H9 (cell line): ENCODE measurements at regions not wholly inside any gene's neighbourhood (a gene's known extent, or its start where the extent isn't known, plus 50 kb on each side); places are given as distances from the start of the nearest gene placed in this dataset.

ENCODE experiments used
- DNase-seq: peaks from one replicate; pipeline ENCODE4 v3.0.0-alpha.2; 2017
- H2AFZ ChIP-seq: one replicate; pipeline ENCODE4 v1.6.1; 2013; ENCODE audit warnings: mild to moderate bottlenecking, low read length, control low read depth, moderate library complexity
- H2AK5ac ChIP-seq: 2 replicates; pipeline ENCODE4 v1.6.1; 2013; ENCODE audit warnings: low read length, control low read depth, mixed read lengths; ENCODE audit not compliant: insufficient read length
- H2BK120ac ChIP-seq: one replicate; pipeline ENCODE4 v1.6.1; 2013; ENCODE audit warnings: low read depth, mild to moderate bottlenecking, low read length, control low read depth, inconsistent platforms; ENCODE audit not compliant: poor library complexity, severe bottlenecking
- H2BK12ac ChIP-seq: 2 replicates; pipeline ENCODE4 v1.6.1; 2013; ENCODE audit warnings: low read length, control low read depth, mixed read lengths, low read depth; ENCODE audit not compliant: insufficient read length
- H2BK15ac ChIP-seq: 2 replicates; pipeline ENCODE4 v1.6.1; 2013; ENCODE audit warnings: low read depth, low read length, control low read depth
- H2BK20ac ChIP-seq: one replicate; pipeline ENCODE4 v1.6.1; 2013; ENCODE audit warnings: low read depth, mild to moderate bottlenecking, low read length, control low read depth, inconsistent platforms; ENCODE audit not compliant: poor library complexity, severe bottlenecking
- H2BK5ac ChIP-seq: 2 replicates; pipeline ENCODE4 v1.6.1; 2013; ENCODE audit warnings: low read length, control low read depth, mixed read lengths; ENCODE audit not compliant: insufficient read length
- H3K14ac ChIP-seq: 2 replicates; pipeline ENCODE4 v1.6.1; 2013; ENCODE audit warnings: low read length, control low read depth; ENCODE audit not compliant: insufficient read depth
- H3K18ac ChIP-seq: 2 replicates; pipeline ENCODE4 v1.6.1; 2013; ENCODE audit warnings: low read depth, mild to moderate bottlenecking, mixed read lengths, low read length, control low read depth; ENCODE audit not compliant: insufficient read length
- H3K23ac ChIP-seq: 2 replicates; pipeline ENCODE4 v1.6.1; 2013; ENCODE audit warnings: low read length, control low read depth, mixed read lengths, low read depth; ENCODE audit not compliant: insufficient read length
- H3K23me2 ChIP-seq: 2 replicates; pipeline ENCODE4 v1.6.1; 2013; ENCODE audit warnings: low read depth, mild to moderate bottlenecking, mixed read lengths, low read length, control low read depth; ENCODE audit not compliant: insufficient read length, poor library complexity, severe bottlenecking
- H3K27ac ChIP-seq: 2 replicates; pipeline ENCODE4 v1.5.1; 2013; ENCODE audit warnings: low read length, control low read depth, mixed read lengths, low read depth; ENCODE audit not compliant: insufficient read length
- H3K27me3 ChIP-seq: 2 replicates; pipeline ENCODE4 v1.6.1; 2013; ENCODE audit warnings: low read length, control low read depth, inconsistent platforms; ENCODE audit not compliant: insufficient read depth
- H3K4ac ChIP-seq: 2 replicates; pipeline ENCODE4 v1.6.1; 2013; ENCODE audit warnings: low read depth, mild to moderate bottlenecking, control low read depth, inconsistent platforms, low read length, moderate library complexity
- H3K4me1 ChIP-seq: 2 replicates; pipeline ENCODE4 v1.6.1; 2013; ENCODE audit warnings: low read length, control low read depth, inconsistent platforms; ENCODE audit not compliant: insufficient read depth
- H3K4me2 ChIP-seq: 2 replicates; pipeline ENCODE4 v1.6.1; 2013; ENCODE audit warnings: low read length, control low read depth, mixed read lengths; ENCODE audit not compliant: insufficient read length, insufficient read depth
- H3K56ac ChIP-seq: 2 replicates; pipeline ENCODE4 v1.6.1; 2013; ENCODE audit warnings: low read depth, mild to moderate bottlenecking, mixed read lengths, low read length, control low read depth; ENCODE audit not compliant: insufficient read length
- H3K79me1 ChIP-seq: 2 replicates; pipeline ENCODE4 v1.6.1; 2013; ENCODE audit warnings: low read depth, mild to moderate bottlenecking, moderate library complexity, low read length, control low read depth, inconsistent platforms; ENCODE audit not compliant: insufficient read depth, poor library complexity, severe bottlenecking
- H3K79me2 ChIP-seq: 2 replicates; pipeline ENCODE4 v1.6.1; 2013; ENCODE audit warnings: low read length, control low read depth, inconsistent platforms; ENCODE audit not compliant: insufficient read depth
- H3K9ac ChIP-seq: 2 replicates; pipeline ENCODE4 v1.6.1; 2013; ENCODE audit warnings: low read length, control low read depth, mixed read lengths; ENCODE audit not compliant: insufficient read length; ENCODE audit errors: extremely low read depth
- H3K9me3 ChIP-seq: one replicate; pipeline ENCODE4 v1.6.1; 2013; ENCODE audit warnings: low read depth, low read length, inconsistent platforms; ENCODE audit not compliant: control insufficient read depth
- H3T11ph ChIP-seq: one replicate; pipeline ENCODE4 v1.6.1; 2013; ENCODE audit warnings: mild to moderate bottlenecking, low read length, control low read depth, inconsistent platforms
- H4K20me1 ChIP-seq: one replicate; pipeline ENCODE4 v1.6.1; 2013; ENCODE audit not compliant: control insufficient read depth, insufficient read length, insufficient read depth
- H4K5ac ChIP-seq: 2 replicates; pipeline ENCODE4 v1.6.1; 2013; ENCODE audit warnings: low read depth, mild to moderate bottlenecking, mixed read lengths, low read length, control low read depth; ENCODE audit not compliant: insufficient read length
- H4K8ac ChIP-seq: replicated peaks from 2 replicates; pipeline ENCODE4 v1.6.1; 2013; ENCODE audit warnings: low read length, control low read depth, mixed read lengths, low read depth; ENCODE audit not compliant: insufficient read length
- H4K91ac ChIP-seq: 2 replicates; pipeline ENCODE4 v1.6.1; 2013; ENCODE audit warnings: low read depth, mild to moderate bottlenecking, moderate library complexity, mixed read lengths, low read length, control low read depth; ENCODE audit not compliant: insufficient read length
- H3K27ac Mint-ChIP-seq, 3 experiments: 2 replicates in 2 of 3; 3 replicates in 1 of 3; pipeline ENCODE4 v1.8.0; 2020 to 2021; ENCODE audit warnings: mixed read lengths in 3 of 3, mild to moderate bottlenecking in 1 of 3, moderate library complexity in 1 of 3
- H3K27me3 Mint-ChIP-seq: 2 replicates; pipeline ENCODE4 v1.8.0; 2021; ENCODE audit warnings: low read depth, mild to moderate bottlenecking, moderate library complexity, mixed read lengths
- H3K36me3 Mint-ChIP-seq, 3 experiments: 2 replicates in 2 of 3; 3 replicates in 1 of 3; pipeline ENCODE4 v1.8.0; 2020 to 2021; ENCODE audit warnings: low read depth in 3 of 3, mixed read lengths in 3 of 3; ENCODE audit not compliant: insufficient read depth in 1 of 3
- H3K4me1 Mint-ChIP-seq, 2 experiments: 2 replicates each; pipeline ENCODE4 v1.8.0; 2020; ENCODE audit warnings: mixed read lengths in 2 of 2
- H3K4me3 Mint-ChIP-seq, 2 experiments: 2 replicates in 1 of 2; 3 replicates in 1 of 2; pipeline ENCODE4 v1.8.0; 2020 to 2021; ENCODE audit warnings: mild to moderate bottlenecking in 2 of 2, mixed read lengths in 2 of 2, moderate library complexity in 1 of 2
- H3K9me3 Mint-ChIP-seq, 2 experiments: 2 replicates in 1 of 2; 3 replicates in 1 of 2; pipeline ENCODE4 v1.8.0; 2020; ENCODE audit warnings: mild to moderate bottlenecking in 2 of 2, mixed read lengths in 2 of 2, moderate library complexity in 1 of 2
- CTCF ChIP-seq: fragments of 200-600 bp; sonication (generic); conservative IDR thresholded peaks from 3 replicates; pipeline ENCODE4 v1.8.0; 2021; ENCODE audit warnings: antibody characterized with exemption, mild to moderate bottlenecking
- WGBS: extraction: QIAGEN DNeasy Blood & Tissue Kit; methylation state at CpG from one replicate; pipeline ENCODE4 v1.1.7; 2013; ENCODE audit warnings: missing lambda C conversion rate, low lambda C conversion rate, mixed read lengths; ENCODE audit not compliant: insufficient read length; ENCODE audit errors: extremely low coverage; 5-methylcytosine and 5-hydroxymethylcytosine counted together

- Histone ChIP-seq H3K27ac (no peak overlapping the region), H3K9ac (no peak overlapping the region), H2AK5ac (no peak overlapping the region), H3K27me3 (no peaks in the 10 kb centered on the region), H3K4ac (no peak overlapping the region), H3K23me2 (no peaks in the 10 kb centered on the region), H2AFZ (no peak overlapping the region), H3K79me2 (no peaks in the 10 kb centered on the region), H3K14ac (no peak overlapping the region), H3K4me2 (no peak overlapping the region), H2BK5ac (no peak overlapping the region), H3T11ph (no peak overlapping the region), H2BK12ac (no peak overlapping the region), H4K91ac (no peak overlapping the region), H4K5ac (no peak overlapping the region), H3K18ac (no peak overlapping the region), H2BK15ac (no peak overlapping the region), H2BK20ac (no peak overlapping the region), H3K23ac (no peak overlapping the region), H4K8ac (no peak overlapping the region), H3K79me1 (no peaks in the 10 kb centered on the region), H2BK120ac (no peak overlapping the region), H4K20me1 (no peaks in the 10 kb centered on the region), H3K9me3 (peaks cover 6% of the 10 kb centered on the region), H3K56ac (no peak overlapping the region), H3K4me1 (no peaks in the 10 kb centered on the region)
- no peak for DNase-seq
- WGBS: no CpG with 5 or more reads among the region's 1 CpG
- no peaks in the 10 kb centered on the region for H3K4me1 Mint-ChIP-seq
- TF ChIP-seq CTCF: no peak
- H3K9me3 Mint-ChIP-seq: peaks cover 87 to 95% of the 10 kb centered on the region in 2 experiments
- peaks cover 1 to 31% (median 8%) of the 10 kb centered on the region in 3 experiments; a peak in 6 of 7 replicates for H3K36me3 Mint-ChIP-seq
- no peak overlapping the region for H3K4me3 Mint-ChIP-seq
- H3K27ac Mint-ChIP-seq: no peak overlapping the region
- peaks cover 1% of the 10 kb centered on the region for H3K27me3 Mint-ChIP-seq
Observed at GRCh38 chr7:153383781-153384180, 624.2 kb downstream of the ACTR3B start.
